Gastrocnemius medialis (tissue), 4 donors: ENCODE measurements at regions not wholly inside any gene's neighbourhood (a gene's known extent, or its start where the extent isn't known, plus 50 kb on each side); places are given as distances from the start of the nearest gene placed in this dataset.

Source experiments
- POLR2A ChIP-seq, 2 donors: fragments of 450-650 bp; IDR thresholded peaks; one replicate each; pipeline ENCODE4 v1.6.1; 2017; ENCODE audit warnings: antibody characterized with exemption in 2 of 2, mild to moderate bottlenecking in 2 of 2, moderate library complexity in 2 of 2
- TF ChIP-seq, protein P1 (sequence below), 5 experiments: fragments of 450-650 bp in 3 of 5; fragments of 200-600 bp in 2 of 5; sonication (generic) in 2 of 5; IDR thresholded peaks in 4 of 5; conservative IDR thresholded peaks in 1 of 5; 1 replicate in 4 of 5; 2 replicates in 1 of 5; pipeline ENCODE4 v1.5.1; 2016 to 2019; ENCODE audit warnings: antibody characterized with exemption in 5 of 5, mild to moderate bottlenecking in 3 of 5, moderate library complexity in 3 of 5

DNA sequence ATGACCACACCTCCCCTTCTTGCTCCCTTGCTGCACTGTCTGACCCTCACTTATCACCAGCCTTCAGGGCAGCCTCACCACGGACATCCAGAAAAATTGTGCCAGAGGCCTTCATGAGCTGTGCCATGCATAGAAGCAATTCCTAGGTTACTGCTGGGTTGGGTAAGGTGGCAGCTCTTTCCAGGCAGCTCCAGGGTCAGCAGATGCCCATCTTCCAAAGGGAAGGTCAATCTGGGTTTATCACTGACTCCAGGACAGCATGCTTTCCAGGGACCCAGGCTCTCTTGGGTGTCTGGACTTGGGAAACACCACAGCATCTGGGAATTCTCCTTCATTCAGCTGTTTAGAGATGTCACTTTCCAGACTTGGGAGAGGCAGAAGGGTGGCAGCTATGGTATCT is 188.9 kb upstream of the CXCL12 start:
- TF ChIP-seq, protein P1, sequence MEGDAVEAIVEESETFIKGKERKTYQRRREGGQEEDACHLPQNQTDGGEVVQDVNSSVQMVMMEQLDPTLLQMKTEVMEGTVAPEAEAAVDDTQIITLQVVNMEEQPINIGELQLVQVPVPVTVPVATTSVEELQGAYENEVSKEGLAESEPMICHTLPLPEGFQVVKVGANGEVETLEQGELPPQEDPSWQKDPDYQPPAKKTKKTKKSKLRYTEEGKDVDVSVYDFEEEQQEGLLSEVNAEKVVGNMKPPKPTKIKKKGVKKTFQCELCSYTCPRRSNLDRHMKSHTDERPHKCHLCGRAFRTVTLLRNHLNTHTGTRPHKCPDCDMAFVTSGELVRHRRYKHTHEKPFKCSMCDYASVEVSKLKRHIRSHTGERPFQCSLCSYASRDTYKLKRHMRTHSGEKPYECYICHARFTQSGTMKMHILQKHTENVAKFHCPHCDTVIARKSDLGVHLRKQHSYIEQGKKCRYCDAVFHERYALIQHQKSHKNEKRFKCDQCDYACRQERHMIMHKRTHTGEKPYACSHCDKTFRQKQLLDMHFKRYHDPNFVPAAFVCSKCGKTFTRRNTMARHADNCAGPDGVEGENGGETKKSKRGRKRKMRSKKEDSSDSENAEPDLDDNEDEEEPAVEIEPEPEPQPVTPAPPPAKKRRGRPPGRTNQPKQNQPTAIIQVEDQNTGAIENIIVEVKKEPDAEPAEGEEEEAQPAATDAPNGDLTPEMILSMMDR (IDR thresholded peaks at IDR 0.05 in 4 of 5, conservative IDR thresholded peaks at IDR 0.05 in 1 of 5): no peak
- no peak for TF ChIP-seq POLR2A (IDR thresholded peaks at IDR 0.05)
